ENCODE measurements at regions not wholly inside any gene's neighbourhood (a gene's known extent, or its start where the extent isn't known, plus 50 kb on each side); places are given as distances from the start of the nearest gene placed in this dataset.

GRCh38 chr2:60603533-60604190 lies 50.2 kb upstream of the BCL11A start:
- no peak for DNase-seq

GRCh38 chr2:60604486-60605064 lies 51.1 kb upstream of the BCL11A start:
- no peak for DNase-seq

- no peak for DNase-seq
These were observed 52.4 kb upstream of the BCL11A start for GRCh38 chr2:60605866-60606265.

- DNase-seq: no peak
These were observed 55.2 kb upstream of the BCL11A start for GRCh38 chr2:60608679-60609078.

GRCh38 chr2:60612033-60612432 lies 58.6 kb upstream of the BCL11A start:
- no peak for DNase-seq

- no peak for DNase-seq
These were observed 60.9 kb upstream of the BCL11A start for GRCh38 chr2:60614319-60614718.

- no peak for DNase-seq
These were observed 68.4 kb upstream of the BCL11A start for GRCh38 chr2:60621688-60622429.

- no peak for DNase-seq
These were observed 69.6 kb upstream of the BCL11A start for GRCh38 chr2:60623040-60623439.

GRCh38 chr2:60627412-60627811 lies 74.0 kb upstream of the BCL11A start:
- DNase-seq: no peak

- DNase-seq: no peak
These were observed 74.6 kb upstream of the BCL11A start for GRCh38 chr2:60628026-60628425.

- DNase-seq: no peak
These were observed 75.3 kb upstream of the BCL11A start for GRCh38 chr2:60628615-60629304.

- no peak for DNase-seq
These were observed 75.8 kb upstream of the BCL11A start for GRCh38 chr2:60629305-60629662.

GRCh38 chr2:60629801-60630385 lies 76.4 kb upstream of the BCL11A start:
- no peak for DNase-seq

GRCh38 chr2:60633615-60634014 lies 80.2 kb upstream of the BCL11A start:
- no peak for DNase-seq

- DNase-seq: no peak
These were observed 81.0 kb upstream of the BCL11A start for GRCh38 chr2:60634438-60634837.

GRCh38 chr2:60641811-60642788 lies 88.6 kb upstream of the BCL11A start:
- peak; percentile 35 for DNase-seq

- no peak for DNase-seq
These were observed 90.3 kb upstream of the BCL11A start for GRCh38 chr2:60643747-60644146.

- DNase-seq: no peak
These were observed 91.5 kb upstream of the BCL11A start for GRCh38 chr2:60644951-60645350.

- no peak for DNase-seq
These were observed 94.7 kb upstream of the BCL11A start for GRCh38 chr2:60648191-60648590.

- no peak for DNase-seq
These were observed 96.3 kb upstream of the BCL11A start for GRCh38 chr2:60649721-60650120.

GRCh38 chr2:60652832-60653340 lies 99.4 kb upstream of the BCL11A start:
- DNase-seq: no peak

- DNase-seq: no peak
These were observed 98.4 kb upstream of the PAPOLG start for GRCh38 chr2:60657673-60658072.

All from CD4-positive, alpha-beta T cell treated with Interleukin-17A for 1 hour (primary cell).